GM23338 (cell line): ENCODE measurements at regions not wholly inside any gene's neighbourhood (a gene's known extent, or its start where the extent isn't known, plus 50 kb on each side); places are given as distances from the start of the nearest gene placed in this dataset.
"Not testable (repeated sequence)": the region's sequence is repeated elsewhere in the genome, so short reads cannot be mapped to it uniquely, and the experiment has no call there.

Experiments used
- EZH2 ChIP-seq: fragments of 200-600 bp; sonication (generic); IDR thresholded peaks from one replicate; pipeline ENCODE4 v1.8.0; 2017; ENCODE audit warnings: antibody characterized with exemption, mild to moderate bottlenecking, low read depth; ENCODE audit not compliant: unreplicated experiment
- EZH2phosphoT487 ChIP-seq: fragments of 200-600 bp; sonication (generic); IDR thresholded peaks from one replicate; pipeline ENCODE4 v1.8.1; 2018; ENCODE audit warnings: antibody characterized with exemption; ENCODE audit not compliant: unreplicated experiment

GRCh38 chr5:62196532-62196931 lies 109.5 kb upstream of the KIF2A start:
- TF ChIP-seq EZH2phosphoT487, EZH2: not testable (repeated sequence)
